Brain microvascular endothelial cell (primary cell): ENCODE measurements at regions not wholly inside any gene's neighbourhood (a gene's known extent, or its start where the extent isn't known, plus 50 kb on each side); places are given as distances from the start of the nearest gene placed in this dataset.

Source experiments
- DNase-seq: peaks from one replicate; pipeline ENCODE4 v3.0.0-alpha.2; 2020
- H3K27ac ChIP-seq: fragments of 250-450 bp; sonication (Bioruptor Pico); 2 replicates; pipeline ENCODE4 v1.5.1; 2020; ENCODE audit warnings: mild to moderate bottlenecking, moderate library complexity
- H3K27me3 ChIP-seq: fragments of 250-450 bp; sonication (Bioruptor Pico); replicated peaks from 2 replicates; pipeline ENCODE4 v1.5.1; 2020; ENCODE audit warnings: mild to moderate bottlenecking
- H3K36me3 ChIP-seq: fragments of 250-450 bp; sonication (Bioruptor Pico); replicated peaks from 2 replicates; pipeline ENCODE4 v1.5.1; 2020; ENCODE audit warnings: mild to moderate bottlenecking
- H3K4me3 ChIP-seq: 2 replicates; pipeline ENCODE4 v1.5.1; 2011; ENCODE audit warnings: low read depth, mild to moderate bottlenecking, control low read depth, low read length, moderate library complexity
- in situ Hi-C: cut with HindIII; loops from 2 replicates; pipeline ENCODE4 v1.10.0; 2017; ENCODE audit warnings: low sequenced_read_pairs, low pct_ligation_motif_present
- TF ChIP-seq, protein P1 (sequence below): IDR thresholded peaks from 2 replicates; pipeline ENCODE4 v1.5.1; 2011; ENCODE audit warnings: low read depth, mild to moderate bottlenecking, moderate library complexity, low read length, control low read depth, inconsistent platforms; ENCODE audit errors: missing control alignments

DNA sequence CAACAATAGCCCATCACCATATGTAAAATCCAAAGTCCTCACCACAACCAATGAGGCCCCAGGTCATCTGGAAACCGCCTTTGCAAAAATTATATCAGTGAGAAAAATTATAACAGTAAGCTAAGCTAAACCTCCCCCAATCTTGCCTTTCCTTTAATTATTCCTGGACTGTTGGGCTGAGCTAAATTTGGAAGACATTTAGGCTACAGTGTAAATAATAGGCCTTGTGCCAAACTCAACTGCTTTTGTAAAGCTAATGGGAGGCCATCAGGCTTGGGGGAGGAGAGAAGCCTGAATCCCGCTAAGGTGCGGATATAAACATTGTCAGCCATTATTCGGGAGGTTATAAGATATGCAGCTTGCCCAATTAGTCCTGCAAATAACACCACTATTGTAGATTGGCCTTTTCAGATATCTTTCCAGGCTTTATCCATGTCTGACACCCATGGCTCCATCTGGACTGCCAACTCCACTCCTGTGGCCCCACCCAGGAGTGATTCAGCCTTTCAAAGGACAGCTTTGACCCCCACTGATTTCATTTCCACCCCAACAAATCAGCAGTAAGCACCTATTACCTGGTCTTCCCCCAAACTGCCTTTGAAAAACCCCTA is 53.0 kb upstream of the CA12 start:
- Histone ChIP-seq H3K27ac (no peak overlapping the region), H3K27me3 (no peaks in the 10 kb centered on the region), H3K36me3 (no peaks in the 10 kb centered on the region), H3K4me3 (no peak overlapping the region)
- in situ Hi-C loops: no loop called here
- no peak for DNase-seq
- TF ChIP-seq, protein P1, sequence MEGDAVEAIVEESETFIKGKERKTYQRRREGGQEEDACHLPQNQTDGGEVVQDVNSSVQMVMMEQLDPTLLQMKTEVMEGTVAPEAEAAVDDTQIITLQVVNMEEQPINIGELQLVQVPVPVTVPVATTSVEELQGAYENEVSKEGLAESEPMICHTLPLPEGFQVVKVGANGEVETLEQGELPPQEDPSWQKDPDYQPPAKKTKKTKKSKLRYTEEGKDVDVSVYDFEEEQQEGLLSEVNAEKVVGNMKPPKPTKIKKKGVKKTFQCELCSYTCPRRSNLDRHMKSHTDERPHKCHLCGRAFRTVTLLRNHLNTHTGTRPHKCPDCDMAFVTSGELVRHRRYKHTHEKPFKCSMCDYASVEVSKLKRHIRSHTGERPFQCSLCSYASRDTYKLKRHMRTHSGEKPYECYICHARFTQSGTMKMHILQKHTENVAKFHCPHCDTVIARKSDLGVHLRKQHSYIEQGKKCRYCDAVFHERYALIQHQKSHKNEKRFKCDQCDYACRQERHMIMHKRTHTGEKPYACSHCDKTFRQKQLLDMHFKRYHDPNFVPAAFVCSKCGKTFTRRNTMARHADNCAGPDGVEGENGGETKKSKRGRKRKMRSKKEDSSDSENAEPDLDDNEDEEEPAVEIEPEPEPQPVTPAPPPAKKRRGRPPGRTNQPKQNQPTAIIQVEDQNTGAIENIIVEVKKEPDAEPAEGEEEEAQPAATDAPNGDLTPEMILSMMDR: no peak

DNA sequence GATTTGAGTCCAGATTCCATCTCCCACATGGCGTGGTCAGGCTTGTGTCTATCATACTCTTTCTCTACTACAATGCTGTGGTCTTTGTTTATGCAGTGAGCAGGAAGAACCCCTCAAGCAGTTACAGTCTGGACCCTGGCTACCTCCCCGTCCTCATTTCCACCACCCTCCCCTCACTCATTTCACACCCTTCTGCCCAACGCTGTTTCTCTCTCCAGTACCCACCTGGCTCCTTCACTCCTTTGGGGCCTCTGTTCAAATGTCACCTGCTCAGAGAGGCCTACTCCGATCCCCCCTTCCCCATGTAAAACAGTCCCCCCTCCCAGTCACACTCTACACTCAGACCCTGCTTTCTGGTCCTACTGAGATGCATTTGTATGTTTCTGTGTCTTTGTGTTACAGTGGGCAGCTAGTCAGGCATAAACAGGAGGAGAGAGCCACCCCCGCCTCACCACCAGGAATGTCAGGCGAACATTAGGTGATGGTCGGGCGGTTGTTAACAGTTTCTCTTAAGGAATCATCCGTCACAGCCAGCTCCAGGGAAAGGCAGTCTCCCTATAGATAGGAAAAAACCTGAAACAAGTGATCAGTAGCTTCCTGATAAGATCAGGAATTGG is 53.7 kb upstream of the CA12 start:
- DNase-seq: no peak
- in situ Hi-C loops: no loop called here
- no peak overlapping the region for H3K4me3 ChIP-seq
- no peaks in the 10 kb centered on the region for H3K27me3 ChIP-seq
- H3K36me3 ChIP-seq: no peaks in the 10 kb centered on the region
- TF ChIP-seq, protein P1: no peak
- H3K27ac ChIP-seq: no peak overlapping the region

DNA sequence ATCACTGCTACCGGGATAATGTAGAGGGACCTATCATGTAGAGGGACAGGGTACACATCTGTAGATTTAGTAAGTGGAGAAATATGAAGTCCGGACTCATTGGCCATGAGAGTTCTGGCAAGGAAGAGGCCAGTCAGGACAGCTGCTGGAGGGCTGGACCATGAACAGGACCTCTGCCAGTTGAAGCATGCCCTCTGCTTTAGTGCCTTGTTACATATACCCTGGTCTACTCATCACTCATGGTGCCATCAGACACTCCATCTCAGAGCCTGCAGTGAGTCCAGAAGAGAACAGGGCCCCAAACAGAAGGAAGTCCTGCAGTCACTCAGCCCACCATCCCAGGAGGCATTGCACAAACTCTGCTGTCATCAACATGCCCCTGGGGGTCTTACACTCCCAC is 54.7 kb upstream of the CA12 start:
- DNase-seq: no peak
- H3K36me3 ChIP-seq: no peaks in the 10 kb centered on the region
- peak overlapping the region; percentile 57 for H3K27ac ChIP-seq
- in situ Hi-C loops: no loop called here
- TF ChIP-seq, protein P1: no peak
- no peak overlapping the region for H3K4me3 ChIP-seq
- H3K27me3 ChIP-seq: no peaks in the 10 kb centered on the region

DNA sequence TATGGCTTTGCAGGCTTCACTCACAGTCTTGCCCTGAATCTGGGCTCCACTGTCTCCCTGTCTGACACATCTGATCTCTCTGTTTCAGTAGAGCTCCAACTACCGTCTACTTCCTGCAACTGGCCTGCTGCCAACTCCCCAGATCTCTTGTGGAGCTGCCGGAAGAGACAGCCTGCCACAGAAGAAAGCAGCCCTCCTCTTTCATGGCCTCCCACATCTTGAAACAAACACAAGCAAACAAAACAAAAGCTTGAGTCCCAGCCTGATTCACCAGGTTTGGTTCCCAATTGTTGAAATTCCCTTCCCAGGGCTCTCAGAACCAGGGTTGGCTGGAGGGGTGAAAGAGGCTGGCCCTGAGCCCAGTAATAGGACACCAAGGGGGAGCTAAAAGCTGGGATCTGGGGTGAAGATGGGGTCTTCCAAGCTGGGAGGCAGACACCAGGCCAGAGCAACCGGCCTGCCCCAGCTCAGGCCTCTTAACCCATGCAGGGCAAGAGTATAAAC is 55.3 kb upstream of the CA12 start:
- TF ChIP-seq, protein P1: peak; percentile 36
- Histone ChIP-seq H3K36me3 (no peaks in the 10 kb centered on the region), H3K27me3 (no peaks in the 10 kb centered on the region), H3K27ac (peak overlapping the region; percentile 57), H3K4me3 (no peak overlapping the region)
- in situ Hi-C loops: no loop called here
- DNase-seq: peak; percentile 86

DNA sequence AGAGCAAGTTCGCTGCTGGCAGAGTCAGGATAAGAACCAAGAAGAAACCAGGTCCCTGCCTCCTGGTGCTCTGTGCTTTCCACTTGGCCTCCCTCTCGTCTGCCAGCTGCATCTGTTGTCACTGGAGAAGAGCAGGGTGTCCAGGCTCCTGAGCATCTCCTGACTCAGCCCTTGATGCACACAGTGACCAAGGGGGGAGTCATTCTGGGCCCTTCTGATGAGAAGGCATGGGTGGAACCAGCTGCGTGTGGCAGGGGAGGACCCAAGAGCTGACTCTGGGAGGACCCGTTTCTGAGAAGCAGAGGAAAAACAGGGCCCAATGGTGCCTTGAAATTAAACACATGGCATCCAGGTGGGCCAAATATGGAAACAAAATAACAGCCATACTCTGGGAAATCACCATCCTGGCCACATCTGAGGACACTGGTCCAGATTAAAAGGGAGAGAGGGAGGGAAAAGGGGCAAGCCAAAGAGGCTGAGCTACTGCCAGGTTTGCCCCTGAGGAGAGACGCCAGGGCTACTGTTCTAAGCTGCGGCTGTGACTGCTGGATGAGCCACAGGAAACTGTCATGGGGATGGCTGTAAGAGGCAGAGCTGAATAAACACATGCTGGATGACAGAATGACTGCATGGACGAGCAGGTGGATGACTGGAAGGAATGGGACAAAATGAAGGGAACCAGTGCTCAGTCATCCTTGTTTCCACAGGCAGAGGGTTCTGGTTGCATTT is 58.1 kb upstream of the CA12 start:
- H3K4me3 ChIP-seq: no peak overlapping the region
- no peak overlapping the region for H3K27ac ChIP-seq
- TF ChIP-seq, protein P1: no peak
- in situ Hi-C loops: no loop called here
- H3K36me3 ChIP-seq: no peaks in the 10 kb centered on the region
- no peak for DNase-seq
- no peaks in the 10 kb centered on the region for H3K27me3 ChIP-seq
